ENCODE measurements at regions not wholly inside any gene's neighbourhood (a gene's known extent, or its start where the extent isn't known, plus 50 kb on each side); places are given as distances from the start of the nearest gene placed in this dataset.

DNA sequence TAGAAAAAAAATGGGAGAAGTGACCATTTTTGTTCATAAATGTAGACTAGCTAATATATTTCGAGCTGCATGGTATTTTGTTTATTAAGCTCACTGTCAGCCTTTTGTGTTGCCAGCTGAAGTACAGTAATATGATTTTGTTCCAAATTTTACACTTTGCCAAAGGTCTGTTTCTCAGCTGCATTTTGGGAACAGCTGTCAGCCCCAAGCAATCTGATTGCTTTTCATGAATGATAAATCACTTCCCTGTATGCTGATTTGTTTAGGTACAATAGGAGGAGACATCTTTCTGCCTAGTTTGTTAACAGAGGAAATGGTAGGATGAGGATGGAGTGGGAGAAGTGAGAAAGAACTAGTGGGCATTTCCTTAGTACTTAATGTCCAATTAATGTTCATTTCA lies 79.3 kb downstream of the NABP1 start:
- DNase-seq (no peak), ATAC-seq (no peak)
- H3K27ac Mint-ChIP-seq: no peak overlapping the region
- intact Hi-C loops (cut with micrococcal nuclease): no loop called here
- WGBS (ENCODE audit: insufficient coverage): 77% methylated on average over 1 of the region's 1 CpG
- Histone ChIP-seq H3K36me3 (ENCODE audit: control insufficient read depth, insufficient read depth, low read length) (no peaks in the 10 kb centered on the region), H3K9me3 (ENCODE audit: control insufficient read depth, insufficient read depth, low read length) (no peaks in the 10 kb centered on the region), H3K4me1 (ENCODE audit: control insufficient read depth, insufficient read depth, low read length) (peaks cover 3% of the 10 kb centered on the region), H3K27me3 (ENCODE audit: control insufficient read depth, insufficient read depth, low read length) (peaks cover 2% of the 10 kb centered on the region), H3K27ac (ENCODE audit: low read length) (no peak overlapping the region), H3K4me3 (ENCODE audit: low read length) (no peak overlapping the region)
- no peak overlapping the region for H3K4me3 Mint-ChIP-seq
- H3K9me3 Mint-ChIP-seq: no peaks in the 10 kb centered on the region
- no peaks in the 10 kb centered on the region for H3K36me3 Mint-ChIP-seq
- H3K4me1 Mint-ChIP-seq: no peaks in the 10 kb centered on the region
- H3K27me3 Mint-ChIP-seq (ENCODE audit: low read depth in 2 of 2): peaks cover 0 to 9% of the 10 kb centered on the region in 2 donors
- no peak for TF ChIP-seq CTCF (IDR thresholded peaks at IDR 0.05)

DNA sequence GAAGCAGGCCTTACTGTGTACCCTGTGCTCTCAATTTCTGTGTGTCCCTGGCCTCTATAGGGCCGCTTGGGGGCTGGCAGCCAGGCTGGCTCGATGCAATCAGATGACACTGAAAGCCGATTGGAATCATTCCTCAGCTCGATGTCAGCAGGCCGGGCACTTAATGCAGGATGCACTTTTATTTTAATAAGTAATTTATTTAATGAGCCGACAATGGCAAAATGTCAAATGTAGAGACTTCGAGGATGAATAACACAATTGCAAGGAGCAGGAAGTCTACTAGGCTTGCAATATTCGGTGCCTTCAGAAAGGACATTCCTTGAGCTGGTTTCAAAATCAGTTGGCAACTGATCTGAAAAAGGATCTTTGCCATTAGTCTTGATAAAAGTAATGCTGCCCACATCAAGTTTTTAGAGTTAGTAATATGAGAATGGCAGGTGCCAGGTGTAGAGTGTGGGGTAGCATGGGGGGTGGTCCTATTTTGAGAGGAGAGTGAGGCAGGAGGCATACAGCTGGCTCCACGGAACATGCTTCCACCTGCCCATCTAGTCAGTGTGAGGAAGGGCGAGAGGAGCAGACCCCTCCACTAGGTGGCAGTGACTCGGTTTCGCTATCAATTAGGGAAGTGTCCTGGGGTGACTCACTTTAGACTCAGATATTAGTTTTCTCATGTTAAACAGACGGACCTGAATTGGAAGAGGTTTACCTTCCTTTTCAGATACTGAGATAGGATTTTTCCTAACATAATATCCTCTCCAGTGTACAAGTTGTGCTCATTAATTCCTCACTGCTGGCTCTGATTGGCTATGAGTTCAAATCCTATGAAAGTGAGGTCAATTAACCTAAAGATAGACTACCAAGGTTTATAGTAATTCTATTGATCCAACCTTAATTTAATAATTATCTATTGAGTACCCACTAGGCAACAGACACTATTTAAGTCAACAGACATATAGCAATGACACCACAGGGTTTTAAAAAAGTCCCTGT lies 80.9 kb downstream of the NABP1 start:
- ATAC-seq: peak; percentile 91 to 99 (median 96)

GRCh38 chr2:191759680-191760079 lies 81.7 kb downstream of the NABP1 start:
- H3K27me3 Mint-ChIP-seq (ENCODE audit: low read depth in 2 of 2): peaks cover 0 to 9% of the 10 kb centered on the region in 2 donors
- no peak for TF ChIP-seq CTCF (IDR thresholded peaks at IDR 0.05)
- H3K27me3 ChIP-seq (ENCODE audit: control insufficient read depth, insufficient read depth, low read length): peaks cover 2% of the 10 kb centered on the region
- H3K9me3 ChIP-seq (ENCODE audit: control insufficient read depth, insufficient read depth, low read length): no peaks in the 10 kb centered on the region
- intact Hi-C loops (cut with micrococcal nuclease): loop anchor here (2.0 kb wide), 1 partner anchor 403 kb away; no protein-coding TSS in a partner anchor
- H3K27ac ChIP-seq (ENCODE audit: low read length): no peak overlapping the region
- H3K27ac Mint-ChIP-seq: no peak overlapping the region
- no peaks in the 10 kb centered on the region for H3K36me3 ChIP-seq (ENCODE audit: control insufficient read depth, insufficient read depth, low read length)
- WGBS (ENCODE audit: insufficient coverage): 91% methylated on average over 3 of the region's 4 CpGs
- no peaks in the 10 kb centered on the region for H3K9me3 Mint-ChIP-seq
- H3K4me3 Mint-ChIP-seq: no peak overlapping the region
- no peaks in the 10 kb centered on the region for H3K36me3 Mint-ChIP-seq
- peaks cover 3% of the 10 kb centered on the region for H3K4me1 ChIP-seq (ENCODE audit: control insufficient read depth, insufficient read depth, low read length)
- DNase-seq (no peak), ATAC-seq (no peak)
- no peaks in the 10 kb centered on the region for H3K4me1 Mint-ChIP-seq
- no peak overlapping the region for H3K4me3 ChIP-seq (ENCODE audit: low read length)

More for the DNA sequence above, 80.9 kb downstream of the NABP1 start:
- peak; percentile 69 for TF ChIP-seq CTCF (IDR thresholded peaks at IDR 0.05)
- H3K27me3 ChIP-seq (ENCODE audit: control insufficient read depth, insufficient read depth, low read length): peaks cover 2% of the 10 kb centered on the region
- H3K4me1 Mint-ChIP-seq: no peaks in the 10 kb centered on the region
- intact Hi-C loops (cut with micrococcal nuclease): loop anchor here (2.0 kb wide), 1 partner anchor 404 kb away; no protein-coding TSS in a partner anchor
- H3K4me3 Mint-ChIP-seq: no peak overlapping the region
- no peaks in the 10 kb centered on the region for H3K9me3 ChIP-seq (ENCODE audit: control insufficient read depth, insufficient read depth, low read length)
- peaks cover 0 to 9% of the 10 kb centered on the region in 2 donors for H3K27me3 Mint-ChIP-seq (ENCODE audit: low read depth in 2 of 2)
- peaks cover 3% of the 10 kb centered on the region for H3K4me1 ChIP-seq (ENCODE audit: control insufficient read depth, insufficient read depth, low read length)
- H3K4me3 ChIP-seq (ENCODE audit: low read length): no peak overlapping the region
- H3K9me3 Mint-ChIP-seq: no peaks in the 10 kb centered on the region
- H3K27ac Mint-ChIP-seq: no peak overlapping the region
- H3K36me3 ChIP-seq (ENCODE audit: control insufficient read depth, insufficient read depth, low read length): no peaks in the 10 kb centered on the region
- DNase-seq: peak; percentile 34 to 70
- no peaks in the 10 kb centered on the region for H3K36me3 Mint-ChIP-seq
- H3K27ac ChIP-seq (ENCODE audit: low read length): no peak overlapping the region
- 54% methylated on average over 13 of the region's 13 CpGs for WGBS (ENCODE audit: insufficient coverage)
